GF-D8 (cell line): ENCODE measurements at regions not wholly inside any gene's neighbourhood (a gene's known extent, or its start where the extent isn't known, plus 50 kb on each side); places are given as distances from the start of the nearest gene placed in this dataset.

Experiments
- DNase-seq: peaks from one replicate; lab custom pipeline; 2025; lab: John Stamatoyannopoulos, UW

- no peak for DNase-seq
Measured at GRCh38 chr18:41043876-41044275, 911.2 kb upstream of the PIK3C3 start.

GRCh38 chr18:41042866-41043265, 912.2 kb upstream of the PIK3C3 start:
- no peak for DNase-seq

- no peak for DNase-seq
Measured at GRCh38 chr18:41038071-41038470, 917.0 kb upstream of the PIK3C3 start.

GRCh38 chr18:41036346-41036745, 918.7 kb upstream of the PIK3C3 start:
- DNase-seq, result no peak

GRCh38 chr18:41034413-41034812, 920.6 kb upstream of the PIK3C3 start:
- no peak for DNase-seq

- no peak for DNase-seq
Measured at GRCh38 chr18:41025666-41026065, 929.4 kb upstream of the PIK3C3 start.

- no peak for DNase-seq
Measured at GRCh38 chr18:41024792-41025191, 930.2 kb upstream of the PIK3C3 start.

GRCh38 chr18:41022484-41022883, 932.5 kb upstream of the PIK3C3 start:
- no peak for DNase-seq

GRCh38 chr18:41021089-41021488, 933.9 kb upstream of the PIK3C3 start:
- DNase-seq, result no peak

- DNase-seq, result no peak
Measured at GRCh38 chr18:41012194-41012593, 942.8 kb upstream of the PIK3C3 start.

- no peak for DNase-seq
Measured at GRCh38 chr18:41009926-41010325, 945.1 kb upstream of the PIK3C3 start.

GRCh38 chr18:41004324-41004723, 950.7 kb upstream of the PIK3C3 start:
- DNase-seq, result no peak

- no peak for DNase-seq
Measured at GRCh38 chr18:40995529-40995928, 959.5 kb upstream of the PIK3C3 start.

- no peak for DNase-seq
Measured at GRCh38 chr18:40993363-40993762, 961.7 kb upstream of the PIK3C3 start.

GRCh38 chr18:40987581-40987980, 967.5 kb upstream of the PIK3C3 start:
- no peak for DNase-seq

GRCh38 chr18:40985436-40985835, 969.6 kb upstream of the PIK3C3 start:
- no peak for DNase-seq

GRCh38 chr18:40984856-40985255, 970.2 kb upstream of the PIK3C3 start:
- no peak for DNase-seq

- DNase-seq, result no peak
Measured at GRCh38 chr18:40983835-40984234, 971.2 kb upstream of the PIK3C3 start.

- no peak for DNase-seq
Measured at GRCh38 chr18:40980171-40980570, 974.9 kb upstream of the PIK3C3 start.

GRCh38 chr18:40976050-40976449, 979.0 kb upstream of the PIK3C3 start:
- DNase-seq, result no peak

- DNase-seq, result no peak
Measured at GRCh38 chr18:40974448-40974847, 980.6 kb upstream of the PIK3C3 start.

GRCh38 chr18:40962784-40963183, 992.2 kb upstream of the PIK3C3 start:
- DNase-seq, result no peak

GRCh38 chr18:40957533-40958070, 997.4 kb upstream of the PIK3C3 start:
- DNase-seq, result no peak

GRCh38 chr18:40956213-40956612, 998.8 kb upstream of the PIK3C3 start:
- DNase-seq, result no peak

GRCh38 chr18:40955351-40955750, 999.7 kb upstream of the PIK3C3 start:
- DNase-seq, result no peak
